Stimulated activated CD8-positive, alpha-beta memory T cell treated with anti-CD3 and anti-CD28 coated beads, Interleukin-15, amount 100 ng/mL, for 24 hours (primary cell): ENCODE measurements at regions not wholly inside any gene's neighbourhood (a gene's known extent, or its start where the extent isn't known, plus 50 kb on each side); places are given as distances from the start of the nearest gene placed in this dataset.
"Not testable (repeated sequence)": the region's sequence is repeated elsewhere in the genome, so short reads cannot be mapped to it uniquely, and the experiment has no call there.

Source experiments
- DNase-seq: peaks from one replicate; pipeline ENCODE4 v3.0.0-alpha.2; 2020; ENCODE audit warnings: low read depth

- DNase-seq, result no peak
Measured at GRCh38 chr22:46026899-46027210, 49.9 kb upstream of the WNT7B start.

DNA sequence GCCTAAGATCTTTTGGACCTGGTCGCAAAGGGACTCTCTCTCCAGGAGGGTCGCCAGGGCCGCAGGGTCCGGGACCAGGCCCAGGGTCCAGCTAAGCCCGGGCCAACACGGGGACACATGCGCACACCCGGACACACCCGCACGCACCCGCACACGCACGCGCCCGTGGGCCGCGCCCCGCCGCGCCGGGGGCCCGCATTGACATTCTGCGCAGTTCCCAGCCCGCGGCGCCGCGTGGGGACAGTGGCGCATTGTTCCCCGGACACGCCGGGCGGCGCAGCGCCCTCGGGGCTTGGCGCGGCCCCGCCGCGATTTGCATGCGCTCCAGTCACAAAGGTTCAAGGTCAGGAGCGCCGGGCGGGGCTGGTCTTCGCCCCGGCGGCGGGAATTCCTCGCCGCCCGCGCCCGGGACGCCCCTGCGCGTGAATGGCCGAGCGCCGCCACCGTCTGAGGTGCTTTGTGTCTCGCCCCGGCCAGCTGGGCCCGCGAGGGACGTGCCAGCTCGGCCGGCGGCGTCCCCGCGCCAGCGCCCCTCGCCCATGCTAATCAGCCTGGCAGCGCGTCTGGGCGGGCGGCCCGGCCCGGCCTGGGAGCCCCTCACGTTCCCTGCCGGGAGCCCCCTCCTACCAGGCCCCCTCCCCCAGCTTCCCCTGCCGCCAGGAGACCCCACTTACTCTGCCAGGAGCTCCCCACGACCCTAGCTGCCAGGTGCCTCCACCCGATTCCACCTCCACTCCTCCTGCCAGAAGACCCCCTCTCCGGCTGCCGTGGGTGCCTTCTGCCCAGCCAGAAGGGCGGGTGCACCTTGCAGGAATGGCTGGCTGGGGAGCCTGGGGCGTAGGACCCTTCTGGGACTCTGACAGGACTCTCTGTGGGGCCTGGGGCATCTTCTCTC, 50.5 kb upstream of the WNT7B start:
- no peak for DNase-seq

- DNase-seq, result no peak
Measured at GRCh38 chr22:46028106-46028991, 51.4 kb upstream of the WNT7B start.

- no peak for DNase-seq
Measured at GRCh38 chr22:46029036-46029435, 52.1 kb upstream of the WNT7B start.

GRCh38 chr22:46029574-46030200, 52.7 kb upstream of the WNT7B start:
- DNase-seq, result no peak

GRCh38 chr22:46030231-46030880, 53.4 kb upstream of the WNT7B start:
- DNase-seq, result no peak

DNA sequence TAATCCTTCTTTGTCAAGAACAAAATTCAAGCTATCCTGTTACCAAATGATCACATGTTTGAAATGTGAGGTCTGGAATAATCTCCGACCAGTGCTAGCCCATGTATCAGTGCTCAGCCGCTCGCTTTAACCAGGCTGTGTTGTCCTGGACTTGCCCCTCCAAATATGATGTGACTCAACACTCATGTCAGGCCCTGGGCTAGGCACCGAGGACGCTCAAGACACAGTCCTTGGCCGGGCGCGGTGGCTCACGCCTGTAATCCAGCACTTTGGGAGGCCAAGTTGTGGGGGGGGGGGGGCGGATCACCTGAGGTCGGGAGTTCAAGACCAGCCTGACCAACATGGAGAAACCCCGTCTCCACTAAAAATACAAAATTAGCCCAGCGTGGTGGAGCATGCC, 54.1 kb upstream of the WNT7B start:
- DNase-seq, result no peak

DNA sequence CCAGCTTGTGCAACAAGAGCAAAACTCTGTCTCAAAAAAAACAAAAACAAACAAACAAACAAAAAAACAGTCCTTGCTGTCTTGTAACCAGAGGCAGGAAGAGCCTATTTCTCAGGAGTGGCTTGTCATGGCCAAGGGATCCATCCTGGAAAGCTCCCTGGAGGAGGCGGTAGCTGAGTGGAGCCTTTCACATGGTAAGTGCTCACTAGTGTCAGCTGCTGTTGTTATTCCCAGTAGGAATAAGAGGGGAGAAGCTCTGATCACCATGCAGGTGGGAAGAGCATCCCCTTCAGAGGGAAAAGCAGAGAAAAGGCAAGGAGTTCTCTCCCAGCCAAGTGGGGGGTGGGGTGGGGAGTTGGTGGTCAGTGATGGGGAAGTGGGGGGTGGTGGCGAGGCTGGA, 54.6 kb upstream of the WNT7B start:
- no peak for DNase-seq

DNA sequence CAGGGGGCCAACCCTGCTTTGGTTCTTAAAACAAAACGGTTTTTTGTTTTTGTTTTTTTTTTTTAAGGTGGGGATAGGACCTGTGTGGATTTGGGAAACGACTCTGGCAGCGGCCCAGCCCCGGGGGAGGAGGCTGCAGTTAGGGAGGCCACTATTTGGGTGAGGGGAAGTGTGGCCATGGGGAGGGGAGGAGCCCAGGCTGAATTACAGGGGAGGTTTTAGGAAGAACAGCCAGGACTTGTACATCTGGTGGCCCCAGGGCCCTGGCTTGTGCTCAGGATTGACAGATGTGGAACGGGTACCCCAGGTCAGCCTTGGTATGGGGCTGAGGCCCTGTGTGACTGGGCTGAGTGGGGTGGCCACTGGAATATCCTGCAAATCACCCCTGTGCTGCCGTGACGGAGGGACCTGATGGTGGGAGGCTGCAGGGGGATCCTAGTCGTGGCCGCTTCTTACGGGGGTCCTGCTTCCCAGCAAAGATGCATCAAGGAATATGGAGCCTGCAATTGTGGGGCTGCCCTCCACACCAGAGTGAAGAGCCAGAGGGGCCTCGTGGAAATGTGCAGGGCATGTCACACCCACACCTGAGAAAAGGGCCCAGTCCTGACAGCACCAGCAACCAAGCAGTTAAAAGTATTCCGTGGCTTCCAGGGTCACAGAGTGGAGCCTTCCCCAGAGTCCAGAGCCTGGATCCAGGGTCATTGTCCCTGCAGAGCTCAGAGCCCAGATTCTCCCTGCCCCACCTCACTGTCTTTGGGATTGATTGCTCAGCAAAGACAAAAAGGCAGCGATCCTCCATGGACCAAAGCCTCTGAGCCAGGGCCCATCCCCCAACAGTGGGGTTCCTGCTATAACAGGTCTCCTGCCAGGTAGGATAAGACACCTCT, 55.2 kb upstream of the WNT7B start:
- no peak for DNase-seq

GRCh38 chr22:46033256-46034200, 56.6 kb upstream of the WNT7B start:
- DNase-seq, result no peak

GRCh38 chr22:46034480-46034879, 57.5 kb upstream of the WNT7B start:
- DNase-seq, result not testable (repeated sequence)

- no peak for DNase-seq
Measured at GRCh38 chr22:46035380-46035741, 58.4 kb upstream of the WNT7B start.

- peak; percentile 99 for DNase-seq
Measured at GRCh38 chr22:46035742-46036557, 59.0 kb upstream of the WNT7B start.

DNA sequence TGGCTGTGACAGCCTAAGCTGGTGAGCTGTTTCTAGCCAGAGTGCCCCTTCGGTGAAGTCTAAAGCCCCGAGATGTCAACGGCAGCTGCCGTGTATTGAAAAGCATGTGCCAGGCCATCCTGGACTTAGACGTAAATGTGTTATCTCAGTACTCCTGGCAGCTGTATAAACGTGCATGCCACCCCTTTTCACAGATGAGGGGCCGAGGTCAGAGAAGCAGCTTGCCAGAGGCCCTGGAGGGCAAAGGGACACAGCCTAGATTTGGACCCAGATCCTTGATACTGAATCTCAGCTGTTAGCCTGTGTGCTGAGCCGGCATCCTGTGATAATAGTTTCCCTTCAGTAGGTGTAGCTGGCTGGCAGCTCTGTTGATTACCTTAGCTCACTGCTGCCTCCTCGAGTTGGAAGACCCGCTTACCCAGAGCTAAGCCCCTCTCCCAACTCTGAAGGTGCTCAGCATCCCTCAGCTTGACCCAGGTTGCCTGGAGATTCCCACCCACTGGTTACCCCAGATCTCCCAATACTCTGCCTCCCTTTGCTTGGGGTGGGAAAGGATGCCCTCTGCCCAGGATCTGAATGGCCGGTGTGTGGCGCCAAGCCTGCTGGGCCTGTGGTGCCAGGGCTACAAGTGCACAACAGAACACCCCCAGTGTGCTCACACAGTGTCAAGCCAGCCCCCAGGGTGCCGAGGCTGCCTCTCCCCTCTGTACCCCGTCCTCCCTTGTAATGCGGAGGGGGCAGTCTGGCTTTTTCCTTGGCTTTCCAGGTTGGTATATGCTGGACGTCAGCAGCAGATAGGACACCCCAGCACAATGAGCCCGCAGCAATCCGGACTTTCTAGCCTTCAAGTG, 59.8 kb upstream of the WNT7B start:
- DNase-seq, result no peak

DNA sequence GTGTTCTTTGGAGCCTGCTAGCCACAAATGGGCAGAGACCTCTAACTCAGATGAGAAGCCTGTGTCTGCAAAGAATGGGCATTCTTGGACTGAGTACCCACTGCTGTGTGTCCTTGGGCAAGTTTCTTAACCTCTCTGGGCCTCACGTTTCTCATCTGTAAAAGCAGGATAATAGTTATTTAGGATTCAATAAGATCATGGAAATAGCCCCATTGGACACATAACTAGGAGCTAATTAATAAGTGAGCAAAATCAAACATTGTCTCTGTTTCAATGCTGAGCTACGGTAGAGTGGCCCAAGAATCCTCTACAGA, 61.2 kb upstream of the WNT7B start:
- DNase-seq, result no peak

- no peak for DNase-seq
Measured at GRCh38 chr22:46038516-46039430, 61.8 kb upstream of the WNT7B start.

- no peak for DNase-seq
Measured at GRCh38 chr22:46039535-46039934, 62.6 kb upstream of the WNT7B start.
